ENCODE measurements at regions not wholly inside any gene's neighbourhood (a gene's known extent, or its start where the extent isn't known, plus 50 kb on each side); places are given as distances from the start of the nearest gene placed in this dataset.

- no peak for TF ChIP-seq EZH2 (IDR thresholded peaks at IDR 0.05; ENCODE audit: insufficient read depth, poor library complexity, severe bottlenecking)
- TF ChIP-seq EZH2phosphoT487 (IDR thresholded peaks at IDR 0.05; ENCODE audit: insufficient read depth, low read depth), result no peak
These were observed 73.1 kb upstream of the SLCO3A1 start for GRCh38 chr15:91780387-91780786.
